SH-SY5Y (cell line): ENCODE measurements at regions not wholly inside any gene's neighbourhood (a gene's known extent, or its start where the extent isn't known, plus 50 kb on each side); places are given as distances from the start of the nearest gene placed in this dataset.

ENCODE experiments used
- GATA2 ChIP-seq: IDR thresholded peaks from 2 replicates; pipeline ENCODE4 v1.6.1; 2011; ENCODE audit warnings: mild to moderate bottlenecking, low read depth, low read length
- GATA3 ChIP-seq: IDR thresholded peaks from 2 replicates; pipeline ENCODE4 v1.6.1; 2011; ENCODE audit warnings: low read depth, mild to moderate bottlenecking, low read length, moderate library complexity

DNA sequence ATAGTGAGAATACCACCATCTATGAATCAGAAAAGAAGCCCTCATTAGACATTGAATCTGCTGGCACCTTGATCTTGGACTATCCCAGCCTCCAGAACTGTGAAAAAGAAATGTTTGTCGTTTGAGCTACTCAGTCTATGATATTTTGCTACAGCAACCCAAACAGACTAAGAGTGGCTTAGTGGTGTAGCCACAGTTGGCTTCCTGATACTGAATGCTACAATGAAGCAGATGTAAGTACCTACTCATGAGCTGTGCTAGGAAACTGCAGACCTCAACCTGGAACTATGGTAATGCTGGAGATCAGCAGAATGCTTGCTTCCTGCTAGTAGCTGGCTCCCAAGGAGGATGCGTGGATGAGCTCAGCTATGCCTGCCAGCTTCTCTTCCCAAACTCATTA is 268.6 kb upstream of the CRY1 start:
- TF ChIP-seq GATA2: no peak
- TF ChIP-seq GATA3: no peak
